ENCODE measurements at regions not wholly inside any gene's neighbourhood (a gene's known extent, or its start where the extent isn't known, plus 50 kb on each side); places are given as distances from the start of the nearest gene placed in this dataset.

DNA sequence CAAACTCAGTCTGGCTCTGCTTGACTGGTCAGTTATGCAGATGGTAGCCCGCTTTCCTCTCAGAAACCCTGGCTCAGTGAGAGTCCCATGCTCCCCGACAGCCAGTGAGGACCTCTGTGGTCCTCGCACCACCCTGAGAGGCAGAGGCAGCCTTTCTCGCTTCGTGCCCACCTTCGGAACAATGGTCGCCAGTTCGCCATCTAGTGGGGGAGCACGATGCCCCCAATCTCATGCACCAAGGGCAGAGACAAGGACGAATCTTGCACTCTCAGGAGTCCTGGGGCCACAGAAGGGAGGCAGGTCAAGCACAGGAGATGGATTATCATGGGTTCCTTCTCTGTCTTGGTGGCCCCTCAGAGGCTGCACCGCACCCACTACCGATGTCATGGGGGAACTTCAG, 75.2 kb downstream of the RHCG start:
- in situ Hi-C loops (cut with HindIII; ENCODE audit: low pct_unique_long_range_greater_than_20kb, low sequenced_read_pairs), result no loop called here
- DNase-seq (ENCODE audit: low read depth in 1 of 2, low spot score in 1 of 2), result no peak
- no peak for TF ChIP-seq JUND (IDR thresholded peaks at IDR 0.05; ENCODE audit: low read depth)

DNA sequence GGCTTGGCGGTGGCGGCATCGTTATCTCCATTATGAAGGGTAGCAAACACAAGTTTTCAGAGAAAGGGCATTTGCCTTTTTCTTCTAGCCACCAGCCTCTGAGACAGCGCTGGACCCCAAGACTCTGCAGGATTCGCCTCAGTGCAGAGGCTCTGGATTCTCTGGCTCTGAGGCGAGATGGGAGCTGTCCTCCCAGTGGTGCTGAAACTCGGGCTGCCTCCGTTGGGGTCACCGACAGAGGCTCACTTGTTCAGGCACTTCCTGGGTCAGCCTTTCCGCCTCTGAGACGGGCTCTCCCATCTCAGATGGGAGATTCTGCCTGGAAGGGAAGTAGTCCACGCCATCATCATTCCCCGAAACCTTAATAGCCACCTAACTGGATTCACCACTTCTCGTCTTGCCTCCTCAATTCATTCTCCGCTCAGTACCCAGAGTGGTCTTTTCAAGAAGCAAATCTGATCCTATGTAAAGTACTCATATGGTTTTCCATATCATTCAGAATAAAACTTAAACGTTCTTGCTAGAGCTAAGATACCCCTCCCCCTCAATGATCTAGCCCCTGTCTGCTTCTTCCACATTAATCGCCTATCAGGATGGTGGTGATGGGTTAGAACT, 76.9 kb downstream of the RHCG start:
- DNase-seq (ENCODE audit: low read depth in 1 of 2, low spot score in 1 of 2), result peak; percentile 73 to 75
- no peak for TF ChIP-seq JUND (IDR thresholded peaks at IDR 0.05; ENCODE audit: low read depth)
- in situ Hi-C loops (cut with HindIII; ENCODE audit: low pct_unique_long_range_greater_than_20kb, low sequenced_read_pairs), result no loop called here

DNA sequence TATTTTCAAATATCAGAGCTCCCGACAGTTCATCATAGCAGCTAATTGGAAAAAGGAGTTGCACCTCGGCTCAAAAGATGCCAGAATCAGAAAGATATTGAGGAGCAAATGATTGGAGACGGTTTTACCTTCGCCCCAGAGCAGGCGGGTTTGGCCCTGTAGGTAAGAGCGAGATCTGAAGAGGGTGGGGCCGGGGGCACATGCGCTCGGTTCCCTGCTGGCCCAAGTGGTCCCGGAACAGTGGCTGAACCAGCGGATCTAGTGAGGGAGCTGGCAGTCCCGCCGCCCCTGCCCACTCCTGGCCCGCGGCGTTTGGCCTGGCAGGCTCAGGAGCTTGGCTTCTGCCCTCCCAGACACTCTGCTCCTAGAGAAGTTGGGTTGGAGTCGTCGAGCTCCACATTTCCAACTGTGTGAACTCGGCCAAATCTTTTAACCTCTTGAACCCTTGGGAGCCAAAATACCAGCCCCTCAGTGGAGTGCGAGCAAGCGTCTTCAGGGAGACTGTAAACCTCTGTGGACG, 79.1 kb downstream of the RHCG start:
- DNase-seq (ENCODE audit: low read depth in 1 of 2, low spot score in 1 of 2), result no peak
- TF ChIP-seq JUND (IDR thresholded peaks at IDR 0.05; ENCODE audit: low read depth), result no peak
- in situ Hi-C loops (cut with HindIII; ENCODE audit: low pct_unique_long_range_greater_than_20kb, low sequenced_read_pairs), result no loop called here

DNA sequence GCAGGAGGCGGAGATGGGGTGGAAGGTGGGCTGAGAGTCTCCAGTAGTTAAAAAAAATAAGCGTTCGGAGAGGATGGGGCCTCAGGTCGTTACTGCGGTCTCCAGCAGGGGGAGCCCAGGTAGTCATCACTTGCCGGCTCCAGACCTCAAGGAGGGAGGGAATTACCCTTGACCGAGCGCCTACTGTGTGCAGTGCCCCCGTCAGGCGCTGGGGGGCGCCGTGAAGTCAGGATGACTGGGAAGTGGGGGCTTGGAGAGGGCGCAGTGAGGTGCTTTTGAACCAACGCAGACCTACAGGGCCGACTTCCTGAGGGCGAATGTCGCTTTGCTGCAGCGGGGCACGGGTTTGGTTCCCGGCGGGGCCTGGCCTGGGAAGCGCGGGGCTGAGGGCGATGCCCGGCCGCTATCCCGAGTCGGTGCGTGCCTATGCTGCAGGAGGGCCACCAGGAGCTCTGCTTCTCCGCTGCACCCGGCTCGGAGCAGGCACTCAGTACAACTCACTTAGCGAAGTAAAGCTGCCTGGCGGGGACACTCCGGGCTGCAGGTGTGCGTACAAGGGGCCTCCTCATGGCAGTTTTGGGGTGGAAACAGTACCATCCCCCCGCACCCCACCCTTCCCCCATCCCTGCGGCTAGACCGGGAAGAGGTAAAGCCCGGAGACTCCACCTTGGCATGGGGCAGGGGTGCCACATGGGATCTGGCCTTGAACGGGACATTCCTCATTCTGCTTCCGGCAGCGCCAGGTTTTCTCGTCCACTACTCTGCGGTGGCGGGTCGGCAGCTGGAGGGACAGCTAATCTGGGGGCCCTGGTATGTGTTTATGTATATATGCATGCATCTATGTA, 79.8 kb downstream of the RHCG start:
- in situ Hi-C loops (cut with HindIII; ENCODE audit: low pct_unique_long_range_greater_than_20kb, low sequenced_read_pairs), result no loop called here
- no peak for TF ChIP-seq JUND (IDR thresholded peaks at IDR 0.05; ENCODE audit: low read depth)
- peak; percentile 86 to 91 for DNase-seq (ENCODE audit: low read depth in 1 of 2, low spot score in 1 of 2)

DNA sequence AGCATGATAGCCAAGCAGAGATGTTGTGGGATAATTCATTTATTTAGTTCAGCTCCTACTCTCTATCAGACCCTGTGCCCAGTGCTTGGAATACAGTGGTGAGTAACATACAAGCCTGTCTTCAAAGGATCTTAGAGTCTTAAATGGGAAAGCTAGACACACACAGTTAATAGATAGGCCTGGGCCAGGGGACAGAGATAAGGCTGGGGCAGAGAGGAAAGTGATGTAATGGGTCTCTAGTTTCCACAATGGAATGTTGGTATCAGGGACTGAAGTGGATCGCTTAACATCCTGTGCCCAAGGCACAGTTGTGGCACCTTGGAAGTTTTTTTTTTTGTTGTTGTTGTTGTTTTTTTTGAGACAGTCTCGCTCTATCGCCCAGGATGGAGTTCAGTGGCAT, 79.9 kb upstream of the POLG start:
- in situ Hi-C loops (cut with HindIII; ENCODE audit: low pct_unique_long_range_greater_than_20kb, low sequenced_read_pairs), result no loop called here
- DNase-seq (ENCODE audit: low read depth in 1 of 2, low spot score in 1 of 2), result no peak

DNA sequence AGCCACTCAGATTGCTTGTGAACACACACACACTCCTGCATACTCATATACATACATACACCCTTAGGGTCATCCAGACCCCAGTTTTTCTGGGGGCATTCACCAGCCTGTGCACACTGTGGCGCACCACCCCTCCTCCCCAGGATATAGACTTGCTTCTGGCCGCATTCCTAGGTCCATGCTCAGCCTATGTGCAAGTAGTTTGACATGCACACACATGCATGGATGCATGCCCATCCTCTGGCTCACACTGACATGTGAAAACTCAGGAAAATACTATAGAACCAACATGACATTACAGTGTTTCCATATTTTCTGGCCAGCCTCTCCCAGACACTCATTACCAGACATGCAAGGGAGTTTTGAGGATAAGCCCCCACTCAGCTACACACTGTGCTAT, 79.3 kb upstream of the POLG start:
- TF ChIP-seq JUND (IDR thresholded peaks at IDR 0.05; ENCODE audit: low read depth), result no peak
- in situ Hi-C loops (cut with HindIII; ENCODE audit: low pct_unique_long_range_greater_than_20kb, low sequenced_read_pairs), result no loop called here

More for the DNA sequence above, 79.9 kb upstream of the POLG start:
- no peak for TF ChIP-seq JUND (IDR thresholded peaks at IDR 0.05; ENCODE audit: low read depth)

DNA sequence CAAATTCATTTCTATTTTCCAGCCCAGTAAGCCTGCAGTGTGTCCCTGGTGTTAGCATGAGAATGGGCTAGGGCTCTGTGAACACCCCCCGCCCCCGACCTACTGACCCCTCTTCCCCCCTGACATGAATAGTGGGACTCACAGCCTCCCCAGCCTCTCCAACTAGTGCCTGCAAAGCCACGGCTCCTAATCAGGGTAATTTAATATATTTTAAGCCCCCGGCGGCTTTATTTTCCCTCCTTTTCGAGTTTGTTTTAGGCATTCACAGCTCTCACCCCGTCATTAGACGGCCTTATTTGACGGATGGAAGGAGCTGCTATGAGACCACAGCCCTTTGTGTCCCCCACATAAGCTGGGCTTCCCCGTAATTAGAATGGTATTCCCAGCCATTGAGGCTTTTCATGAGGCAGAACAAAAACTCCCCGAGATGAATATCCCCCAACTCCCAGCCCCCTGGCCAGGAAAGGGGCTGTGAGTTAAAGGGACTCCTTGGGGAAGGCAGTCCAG, 78.3 kb upstream of the POLG start:
- no peak for TF ChIP-seq JUND (IDR thresholded peaks at IDR 0.05; ENCODE audit: low read depth)
- in situ Hi-C loops (cut with HindIII; ENCODE audit: low pct_unique_long_range_greater_than_20kb, low sequenced_read_pairs), result no loop called here
- DNase-seq (ENCODE audit: low read depth in 1 of 2, low spot score in 1 of 2), result no peak

More for the DNA sequence above, 79.3 kb upstream of the POLG start:
- DNase-seq (ENCODE audit: low read depth in 1 of 2, low spot score in 1 of 2), result no peak

DNA sequence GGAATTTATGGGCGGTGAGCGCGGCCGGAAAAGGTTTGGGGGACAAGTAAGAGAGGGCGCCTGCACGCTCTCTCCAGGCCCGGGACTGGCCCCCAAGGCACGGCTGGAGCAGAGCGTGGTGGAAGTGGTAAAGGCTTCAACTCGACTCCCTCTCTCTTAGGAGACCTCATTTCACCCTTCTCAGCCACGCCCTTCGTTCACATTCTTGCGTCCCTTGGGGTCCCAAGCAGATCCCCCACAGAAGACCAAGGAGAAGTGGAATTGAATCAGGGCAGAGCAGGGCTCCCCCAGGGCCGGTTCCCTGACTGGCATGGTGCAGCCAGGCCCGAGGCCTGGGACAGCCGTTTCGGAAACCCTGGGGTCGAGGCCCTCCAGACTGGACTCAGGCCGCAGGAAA, 75.4 kb upstream of the POLG start:
- in situ Hi-C loops (cut with HindIII; ENCODE audit: low pct_unique_long_range_greater_than_20kb, low sequenced_read_pairs), result no loop called here
- DNase-seq (ENCODE audit: low read depth in 1 of 2, low spot score in 1 of 2), result no peak
- TF ChIP-seq JUND (IDR thresholded peaks at IDR 0.05; ENCODE audit: low read depth), result no peak

DNA sequence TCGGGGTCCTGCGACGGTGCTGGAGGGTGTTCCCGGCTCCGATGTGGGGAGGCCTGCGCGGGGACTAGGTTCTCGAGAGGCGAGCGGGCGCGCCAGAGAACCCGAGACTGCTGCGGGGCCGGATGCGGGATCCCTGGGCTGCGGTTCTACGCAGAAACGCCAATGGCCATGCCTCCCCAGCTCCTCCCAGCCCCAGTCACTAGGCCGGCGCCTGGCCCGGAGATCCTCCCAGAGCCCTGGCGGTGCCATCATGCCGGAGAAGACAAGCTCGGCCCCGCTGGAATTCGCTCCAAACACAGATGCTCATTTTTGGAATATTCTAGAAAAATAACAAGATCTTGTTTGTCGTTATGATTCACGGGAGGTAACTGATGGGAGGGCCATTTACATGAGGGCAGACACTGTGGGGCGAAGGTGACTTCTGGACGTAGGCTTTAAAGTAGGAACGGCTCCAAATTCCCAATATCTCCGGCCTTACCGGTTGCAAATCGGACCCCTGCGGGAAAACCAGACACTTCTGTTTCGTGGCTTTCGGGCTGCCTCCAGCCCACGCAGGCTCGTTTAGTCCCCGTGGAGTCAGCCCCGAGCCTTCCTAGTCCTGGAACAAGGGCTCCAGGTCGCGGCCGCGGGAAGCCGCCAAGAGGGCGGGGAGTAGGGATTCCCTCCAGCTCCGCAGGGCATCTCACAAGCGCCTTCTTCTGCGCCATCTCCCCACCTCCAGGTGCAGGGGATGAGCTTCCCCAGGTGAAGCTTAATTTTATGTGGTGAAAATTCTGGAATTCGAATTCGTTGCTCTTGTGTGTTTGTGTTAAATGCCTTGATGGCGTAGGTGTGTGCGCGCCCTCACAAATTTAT, 74.8 kb upstream of the POLG start:
- no peak for TF ChIP-seq JUND (IDR thresholded peaks at IDR 0.05; ENCODE audit: low read depth)
- DNase-seq (ENCODE audit: low read depth in 1 of 2, low spot score in 1 of 2), result no peak
- in situ Hi-C loops (cut with HindIII; ENCODE audit: low pct_unique_long_range_greater_than_20kb, low sequenced_read_pairs), result no loop called here

DNA sequence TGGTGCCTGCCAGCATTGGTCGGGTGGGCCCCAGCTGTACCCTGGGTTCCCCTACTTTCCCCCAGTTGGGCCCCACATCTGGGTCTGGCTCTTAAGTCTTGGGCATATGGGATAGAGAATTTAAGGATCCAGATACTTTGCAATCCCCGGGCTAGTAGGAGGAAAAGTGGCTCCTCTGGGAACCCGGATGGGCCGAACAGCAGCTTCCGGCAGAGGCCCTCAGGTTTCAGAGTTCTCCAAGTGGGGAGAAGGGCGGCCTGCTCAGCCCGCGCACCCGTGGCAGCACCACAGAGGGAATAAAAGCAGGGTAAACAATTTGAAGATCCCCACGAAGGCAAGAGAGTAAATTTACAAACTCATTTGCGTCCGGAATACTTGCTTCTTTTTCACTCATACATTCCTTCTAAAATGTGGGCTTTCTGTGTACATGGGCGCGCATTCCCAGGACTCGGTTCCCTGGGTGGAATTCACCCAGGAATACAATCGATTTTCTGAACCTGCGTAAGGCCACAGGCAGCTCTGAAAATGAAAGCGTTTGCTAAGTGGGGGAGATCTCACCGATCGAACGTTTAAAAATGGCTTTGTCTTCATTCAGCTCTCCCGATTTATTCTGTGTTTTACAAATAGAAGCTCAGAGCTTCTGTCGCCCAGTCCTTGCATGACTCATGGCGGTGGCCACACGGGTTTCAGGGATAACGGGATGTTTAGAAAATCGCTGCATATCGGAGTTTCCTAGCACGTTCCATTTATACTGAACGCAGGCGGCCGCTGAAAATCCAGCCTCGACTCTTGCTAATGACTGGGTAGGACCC, 74.0 kb upstream of the POLG start:
- no peak for DNase-seq (ENCODE audit: low read depth in 1 of 2, low spot score in 1 of 2)
- in situ Hi-C loops (cut with HindIII; ENCODE audit: low pct_unique_long_range_greater_than_20kb, low sequenced_read_pairs), result no loop called here
- no peak for TF ChIP-seq JUND (IDR thresholded peaks at IDR 0.05; ENCODE audit: low read depth)

DNA sequence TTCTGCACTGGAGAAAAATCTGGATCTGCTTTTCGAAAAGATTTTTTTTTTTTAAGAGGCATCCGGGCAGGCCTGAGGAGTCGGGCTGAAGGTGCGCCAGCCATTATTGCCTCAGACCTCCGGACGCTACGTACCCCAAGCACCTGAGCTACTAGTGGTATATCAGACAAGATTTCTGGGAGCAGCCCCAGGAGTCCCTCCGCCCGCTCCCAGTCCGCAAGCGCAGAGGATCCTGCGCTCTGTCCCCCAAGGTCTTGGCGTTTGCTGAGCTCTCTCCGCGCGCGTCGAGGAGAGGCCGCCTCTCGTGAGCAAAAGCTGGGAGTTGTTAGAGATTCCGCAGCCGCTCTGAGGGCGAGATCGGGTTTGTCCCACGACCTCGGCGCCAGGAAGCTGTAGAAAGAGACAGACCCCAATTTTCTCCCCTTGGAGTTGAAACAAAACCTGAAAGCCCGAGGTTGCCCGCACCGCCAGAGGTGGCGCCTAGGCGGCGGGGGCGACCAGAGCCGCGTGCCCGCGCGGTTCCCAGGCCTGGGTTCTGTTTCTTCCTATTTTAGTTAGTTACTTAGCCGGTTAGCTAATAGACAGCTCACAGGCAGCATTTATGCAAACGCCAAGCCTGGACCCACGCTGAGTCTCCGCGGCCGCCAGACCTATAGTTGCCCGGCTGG, 72.5 kb upstream of the POLG start:
- no peak for TF ChIP-seq JUND (IDR thresholded peaks at IDR 0.05; ENCODE audit: low read depth)
- no peak for DNase-seq (ENCODE audit: low read depth in 1 of 2, low spot score in 1 of 2)
- in situ Hi-C loops (cut with HindIII; ENCODE audit: low pct_unique_long_range_greater_than_20kb, low sequenced_read_pairs), result no loop called here
